ENCODE measurements at regions not wholly inside any gene's neighbourhood (a gene's known extent, or its start where the extent isn't known, plus 50 kb on each side); places are given as distances from the start of the nearest gene placed in this dataset.

DNA sequence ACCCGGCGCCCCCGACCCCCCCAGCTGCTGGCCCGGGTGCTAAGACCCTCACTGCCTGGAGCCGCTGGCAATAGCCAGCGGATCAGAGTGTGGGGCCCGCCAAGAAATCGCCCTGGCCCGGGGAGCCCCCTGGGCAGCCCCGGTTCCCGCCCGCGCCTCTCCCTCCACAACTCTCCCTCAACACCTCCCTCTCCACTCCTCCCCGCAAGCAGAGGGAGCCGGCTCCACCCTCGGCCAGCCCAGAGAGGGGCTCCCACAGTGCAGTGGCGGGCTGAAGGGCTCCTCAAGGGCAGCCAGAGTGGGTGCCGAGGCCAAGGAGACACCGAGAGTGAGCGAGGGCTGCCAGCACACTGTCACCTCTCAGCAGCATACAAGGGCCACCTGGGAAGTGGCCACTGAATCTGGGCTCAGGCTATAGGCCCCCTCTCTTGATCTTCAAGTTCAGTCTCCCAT, 385.5 kb downstream of the SEC14L1 start:
- TF ChIP-seq, protein P1, sequence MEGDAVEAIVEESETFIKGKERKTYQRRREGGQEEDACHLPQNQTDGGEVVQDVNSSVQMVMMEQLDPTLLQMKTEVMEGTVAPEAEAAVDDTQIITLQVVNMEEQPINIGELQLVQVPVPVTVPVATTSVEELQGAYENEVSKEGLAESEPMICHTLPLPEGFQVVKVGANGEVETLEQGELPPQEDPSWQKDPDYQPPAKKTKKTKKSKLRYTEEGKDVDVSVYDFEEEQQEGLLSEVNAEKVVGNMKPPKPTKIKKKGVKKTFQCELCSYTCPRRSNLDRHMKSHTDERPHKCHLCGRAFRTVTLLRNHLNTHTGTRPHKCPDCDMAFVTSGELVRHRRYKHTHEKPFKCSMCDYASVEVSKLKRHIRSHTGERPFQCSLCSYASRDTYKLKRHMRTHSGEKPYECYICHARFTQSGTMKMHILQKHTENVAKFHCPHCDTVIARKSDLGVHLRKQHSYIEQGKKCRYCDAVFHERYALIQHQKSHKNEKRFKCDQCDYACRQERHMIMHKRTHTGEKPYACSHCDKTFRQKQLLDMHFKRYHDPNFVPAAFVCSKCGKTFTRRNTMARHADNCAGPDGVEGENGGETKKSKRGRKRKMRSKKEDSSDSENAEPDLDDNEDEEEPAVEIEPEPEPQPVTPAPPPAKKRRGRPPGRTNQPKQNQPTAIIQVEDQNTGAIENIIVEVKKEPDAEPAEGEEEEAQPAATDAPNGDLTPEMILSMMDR (conservative IDR thresholded peaks at IDR 0.05; ENCODE audit: low read depth, low read length), result no peak
- TF ChIP-seq EZH2 (IDR thresholded peaks at IDR 0.05; ENCODE audit: low read length, unreplicated experiment) (no peak), EZH2phosphoT487 (IDR thresholded peaks at IDR 0.05; ENCODE audit: borderline replicate concordance, low read length) (no peak)

Measured in PC-3 (cell line).